Colon (tissue), 2 donors: ENCODE measurements at regions not wholly inside any gene's neighbourhood (a gene's known extent, or its start where the extent isn't known, plus 50 kb on each side); places are given as distances from the start of the nearest gene placed in this dataset.
A peak's percentile ranks its signal among the peaks of the same experiment; 100 is the strongest.
"Not testable (repeated sequence)": the region's sequence is repeated elsewhere in the genome, so short reads cannot be mapped to it uniquely, and the experiment has no call there.

ENCODE experiments used
- FAIRE-seq: peaks from 2 replicates; lab custom pipeline; 2012; peaks lifted over from hg19 to GRCh38; lab: Jason Lieb, UNC
- donor health status: control.
- donor health status: control.

DNA sequence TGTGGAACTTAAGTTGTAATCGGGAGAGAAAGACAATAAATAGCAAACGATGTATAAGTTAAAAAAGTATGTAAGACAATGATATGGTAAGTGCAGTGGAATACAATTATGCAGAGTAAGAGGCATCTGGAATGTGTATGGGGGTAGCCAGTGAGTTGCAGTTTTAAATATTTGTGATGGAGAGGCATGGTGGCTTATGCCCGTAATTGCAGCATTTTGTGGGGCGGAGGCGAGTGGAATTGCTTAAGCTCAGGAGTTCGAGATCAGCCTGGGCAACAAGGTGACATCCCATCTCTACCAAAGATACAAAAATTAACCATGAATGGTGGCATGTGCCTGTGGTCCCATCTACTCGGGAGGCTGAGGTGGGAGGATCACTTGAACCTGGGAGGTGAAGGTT is 52.5 kb upstream of the WDFY3 start:
- FAIRE-seq, result no peak

- FAIRE-seq, result no peak
Measured at GRCh38 chr4:85019411-85019810, 52.9 kb upstream of the WDFY3 start.

DNA sequence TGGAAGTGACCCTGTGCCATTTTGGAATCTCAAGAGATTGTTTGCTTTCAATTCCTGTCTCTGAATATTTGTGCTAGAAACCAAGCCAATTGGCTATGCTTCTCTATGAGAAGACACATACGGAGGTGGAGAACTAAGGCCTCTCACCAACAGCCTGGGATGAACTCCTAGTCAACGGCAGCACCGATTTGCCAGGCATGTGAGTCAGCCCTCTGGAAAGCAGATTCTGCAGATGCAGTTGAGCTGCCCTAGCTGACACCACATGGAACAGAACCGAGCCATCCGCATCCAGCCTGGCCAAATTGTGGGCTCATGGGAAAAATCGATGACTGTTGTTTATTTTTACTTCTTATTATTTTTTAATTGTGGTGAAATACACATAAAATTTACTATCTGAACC is 58.2 kb upstream of the WDFY3 start:
- FAIRE-seq, result no peak

- no peak for FAIRE-seq
Measured at GRCh38 chr4:85028910-85029309, 62.4 kb upstream of the WDFY3 start.

- no peak for FAIRE-seq
Measured at GRCh38 chr4:85029453-85029852, 63.0 kb upstream of the WDFY3 start.

GRCh38 chr4:85030156-85030555 is 63.7 kb upstream of the WDFY3 start:
- FAIRE-seq, result no peak

GRCh38 chr4:85033838-85034237 is 67.3 kb upstream of the WDFY3 start:
- not testable (repeated sequence) for FAIRE-seq

DNA sequence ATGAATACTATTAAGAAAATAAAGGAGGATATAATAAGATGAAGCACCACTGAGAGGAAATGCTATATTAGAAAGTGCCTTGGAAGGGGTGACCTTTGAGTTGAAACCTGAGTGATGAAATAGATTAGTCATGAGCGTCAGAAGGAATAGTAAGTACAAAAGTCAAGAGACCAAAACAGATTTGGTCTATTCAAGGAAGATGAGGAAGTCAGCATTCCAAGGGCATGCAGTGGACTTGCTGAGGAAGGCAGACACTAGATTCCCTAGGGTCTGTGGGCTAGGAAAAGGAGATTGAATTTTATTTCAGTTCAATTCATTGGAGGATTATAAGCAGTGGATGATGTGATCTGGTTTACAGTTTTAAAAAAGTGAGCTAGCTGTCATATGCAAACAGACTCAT is 73.0 kb upstream of the WDFY3 start:
- FAIRE-seq, result no peak

GRCh38 chr4:85043812-85044496 is 77.5 kb upstream of the WDFY3 start:
- not testable (repeated sequence) for FAIRE-seq

GRCh38 chr4:85050736-85051135 is 84.2 kb upstream of the WDFY3 start:
- no peak for FAIRE-seq

DNA sequence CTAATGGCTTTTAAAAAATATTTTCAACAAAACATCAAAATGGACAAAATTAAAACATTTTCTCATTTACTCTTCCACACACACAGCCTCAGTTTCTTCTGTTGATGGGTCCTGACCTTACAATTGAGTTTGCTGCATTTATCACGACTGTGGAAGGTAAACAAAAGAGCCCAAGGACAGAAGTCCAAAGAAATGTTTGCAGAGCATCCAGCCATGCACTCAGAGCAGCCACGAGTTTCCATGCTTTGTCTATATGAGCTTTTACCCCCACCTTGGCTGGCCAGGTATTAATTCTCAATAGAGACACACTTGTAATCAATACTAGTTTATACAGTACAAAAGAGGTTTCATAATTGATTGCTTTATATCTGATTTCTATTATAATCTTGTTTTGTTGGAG is 85.0 kb upstream of the WDFY3 start:
- no peak for FAIRE-seq

DNA sequence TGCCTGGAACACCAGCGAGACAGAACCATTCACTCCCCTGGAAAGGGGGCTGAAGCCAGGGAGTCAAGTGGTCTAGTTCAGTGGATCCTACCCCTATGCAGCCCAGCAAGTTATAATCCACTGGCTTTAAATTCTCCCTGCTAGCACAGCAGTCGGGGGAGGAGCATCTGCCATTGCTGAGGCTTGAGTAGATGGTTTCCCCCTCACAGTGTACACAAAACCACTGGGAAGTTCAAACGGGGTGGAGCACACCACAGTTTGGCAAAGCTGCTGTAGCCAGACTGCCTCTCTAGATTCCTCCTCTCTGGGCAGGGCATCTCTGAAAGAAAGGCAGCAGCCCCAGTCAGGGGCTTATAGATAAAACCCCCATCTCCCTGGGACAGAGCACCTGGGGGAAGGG is 88.4 kb upstream of the WDFY3 start:
- not testable (repeated sequence) for FAIRE-seq

DNA sequence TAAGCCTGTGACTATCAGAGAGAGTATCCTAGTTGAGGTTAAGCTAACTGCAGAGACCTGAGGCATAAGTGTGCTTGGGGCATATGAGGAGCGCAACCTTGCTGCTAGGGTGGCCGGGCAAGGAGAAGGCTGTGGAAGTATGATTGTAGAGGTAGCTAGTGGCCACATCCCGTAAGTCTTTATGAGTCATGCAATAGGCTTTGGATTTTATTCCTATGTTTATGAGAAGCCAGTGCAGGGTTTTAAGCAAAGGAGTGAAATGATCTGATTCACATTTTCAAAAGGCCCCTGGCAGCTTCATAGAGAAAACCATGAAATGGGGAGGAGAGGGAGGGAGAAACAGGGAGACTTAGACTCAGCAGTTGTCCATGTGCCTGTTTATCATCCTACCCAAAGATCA is 92.1 kb upstream of the WDFY3 start:
- FAIRE-seq, result no peak

GRCh38 chr4:85061974-85062373 is 95.5 kb upstream of the WDFY3 start:
- FAIRE-seq, result no peak

DNA sequence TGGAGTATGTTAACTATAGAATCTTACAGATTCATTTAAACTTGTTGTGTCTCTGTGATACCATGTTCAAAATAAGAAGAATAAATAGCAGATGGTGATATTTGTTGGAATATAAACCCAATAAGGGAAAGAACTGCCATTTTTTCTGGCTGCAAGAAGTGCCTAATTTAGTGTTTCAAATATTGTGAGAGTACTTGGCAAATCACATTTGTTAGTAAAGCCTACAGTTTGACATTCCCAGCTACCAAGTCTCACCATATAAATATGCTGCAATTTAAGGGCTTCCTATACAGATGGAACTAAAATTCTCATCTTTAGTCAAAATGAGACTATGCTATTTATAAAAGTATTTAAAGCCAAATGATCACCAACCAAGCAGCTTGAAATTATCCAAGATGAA is 96.0 kb upstream of the WDFY3 start:
- no peak for FAIRE-seq

DNA sequence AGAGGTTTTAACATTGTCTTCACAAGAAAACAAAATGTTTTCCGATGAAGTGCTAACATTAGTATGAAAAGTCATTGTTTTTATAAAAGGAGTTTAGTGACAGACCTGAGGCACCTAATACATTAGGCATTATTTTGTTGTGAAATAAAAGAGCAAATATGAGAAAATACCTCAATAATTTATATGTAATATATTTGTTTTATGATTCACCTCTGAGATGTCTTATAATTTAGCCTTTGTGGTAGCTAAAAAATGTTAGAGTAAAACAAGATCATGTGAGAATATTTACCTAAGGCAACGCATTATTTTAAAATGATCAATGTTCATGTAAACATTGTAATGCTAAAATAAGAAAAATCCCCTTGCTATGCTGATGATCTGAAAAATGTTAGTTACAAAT is 100.9 kb upstream of the WDFY3 start:
- no peak for FAIRE-seq

- no peak for FAIRE-seq
Measured at GRCh38 chr4:85078016-85078415, 111.5 kb upstream of the WDFY3 start.

DNA sequence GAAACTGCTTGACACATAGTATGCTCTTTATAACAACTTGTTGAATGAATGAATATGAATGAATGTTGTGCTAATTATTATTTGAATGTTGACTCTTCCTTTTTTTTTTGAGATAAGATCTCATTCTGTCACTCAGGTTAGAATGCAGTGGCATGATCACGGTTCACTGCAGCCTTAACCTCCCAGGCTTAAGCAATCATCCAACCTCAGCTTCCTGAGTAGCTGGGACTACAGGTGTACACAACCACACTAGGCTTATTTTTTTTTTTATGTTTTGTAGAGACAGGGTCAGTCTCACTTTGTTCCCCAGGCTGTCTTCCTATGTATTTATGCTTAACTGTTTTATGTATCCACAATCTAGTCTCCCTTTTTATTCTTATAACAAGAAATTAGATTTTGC is 114.7 kb upstream of the WDFY3 start:
- FAIRE-seq, result no peak

GRCh38 chr4:85084371-85085094 is 118.0 kb upstream of the WDFY3 start:
- peak; percentile 31 for FAIRE-seq

DNA sequence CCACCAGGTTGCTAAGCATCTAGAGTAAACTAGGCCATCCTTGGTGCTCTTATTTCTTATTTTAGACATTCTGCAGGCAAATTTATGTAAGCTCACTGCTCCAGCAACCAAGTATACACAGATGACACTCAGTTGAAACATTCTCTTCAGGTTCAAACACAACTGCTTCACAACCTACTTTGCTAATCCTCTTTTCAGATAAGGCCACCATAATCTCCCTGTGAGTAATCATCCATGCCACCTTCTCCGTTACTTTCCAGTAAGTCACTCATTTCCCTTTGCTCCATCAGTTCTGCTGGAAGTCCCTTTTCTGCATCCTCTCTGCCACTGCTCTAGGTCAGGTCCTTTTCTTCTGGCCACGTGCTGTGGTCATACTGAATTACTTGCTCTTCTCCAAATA is 120.2 kb upstream of the WDFY3 start:
- FAIRE-seq, result no peak

GRCh38 chr4:85092536-85092935 is 126.0 kb upstream of the WDFY3 start:
- FAIRE-seq, result no peak

DNA sequence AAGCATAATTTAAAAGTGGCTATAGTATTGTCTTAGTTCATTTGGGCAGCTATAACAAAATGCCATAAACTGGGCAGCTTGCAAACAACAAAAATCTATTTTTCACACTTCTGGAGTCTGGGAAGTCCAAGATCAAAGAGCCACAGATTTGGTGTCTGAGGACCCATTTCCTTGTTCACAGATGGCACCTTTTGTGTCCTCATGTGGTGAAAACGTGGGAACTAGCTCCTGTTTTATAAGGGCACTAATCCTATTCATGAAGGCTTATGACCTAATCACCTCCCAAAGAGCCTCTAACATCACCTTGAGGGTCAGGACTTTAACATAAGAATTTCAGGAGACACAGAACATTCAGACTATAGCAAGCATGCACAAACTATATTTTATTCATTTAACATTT is 126.5 kb upstream of the WDFY3 start:
- no peak for FAIRE-seq

DNA sequence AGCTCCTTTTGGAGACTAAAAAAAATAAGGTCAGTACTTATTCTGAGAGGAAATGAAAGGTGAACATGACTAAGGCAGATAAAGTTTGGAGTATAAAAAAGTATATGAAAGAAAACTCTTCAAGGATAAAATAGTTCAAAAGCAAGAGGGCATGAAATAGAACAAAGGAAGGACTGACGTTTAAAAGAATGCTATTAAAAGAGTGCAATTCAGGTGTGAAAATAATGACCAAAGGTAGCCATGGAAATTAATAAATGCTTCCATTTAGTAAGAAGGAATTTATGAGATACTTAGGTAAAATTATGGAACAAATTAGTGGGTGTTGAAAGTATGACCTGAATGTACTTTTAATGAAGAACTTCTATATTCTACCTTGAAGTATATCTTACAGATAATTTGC is 128.2 kb upstream of the WDFY3 start:
- no peak for FAIRE-seq

- no peak for FAIRE-seq
Measured at GRCh38 chr4:85102606-85103005, 136.1 kb upstream of the WDFY3 start.
